Hematopoietic multipotent progenitor cell treated with erythropoietin and hydrocortisone succinate and interleukin-3 and kit ligand, for 17 days (in vitro differentiated cells): ENCODE measurements at regions not wholly inside any gene's neighbourhood (a gene's known extent, or its start where the extent isn't known, plus 50 kb on each side); places are given as distances from the start of the nearest gene placed in this dataset.

Experiments used
- DNase-seq: peaks from one replicate; pipeline ENCODE4 v3.0.0-alpha.2; 2015; ENCODE audit warnings: low spot score

- no peak for DNase-seq
Measured at GRCh38 chr10:57786850-57787750, 480.6 kb downstream of the IPMK start.

GRCh38 chr10:57786331-57786730 lies 481.4 kb downstream of the IPMK start:
- no peak for DNase-seq

DNA sequence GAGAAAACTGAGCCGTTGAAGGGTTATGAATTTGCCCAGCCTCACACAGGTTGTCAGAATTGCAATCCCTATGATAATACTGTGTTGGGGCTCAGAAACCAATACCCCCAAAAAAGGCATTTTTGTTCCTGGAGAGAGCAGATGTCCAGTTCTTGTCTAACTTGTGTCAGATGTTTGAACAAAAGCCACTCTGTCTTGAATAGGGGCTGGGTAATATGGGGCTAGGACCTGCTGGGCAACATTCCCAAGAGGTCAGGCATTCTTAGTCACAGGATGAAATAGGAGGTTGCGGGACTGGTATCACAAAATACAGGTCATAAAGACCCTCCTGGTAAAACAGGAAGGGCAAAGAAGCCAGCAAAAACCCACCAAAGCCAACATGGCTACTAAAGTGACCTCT lies 482.1 kb downstream of the IPMK start:
- no peak for DNase-seq

DNA sequence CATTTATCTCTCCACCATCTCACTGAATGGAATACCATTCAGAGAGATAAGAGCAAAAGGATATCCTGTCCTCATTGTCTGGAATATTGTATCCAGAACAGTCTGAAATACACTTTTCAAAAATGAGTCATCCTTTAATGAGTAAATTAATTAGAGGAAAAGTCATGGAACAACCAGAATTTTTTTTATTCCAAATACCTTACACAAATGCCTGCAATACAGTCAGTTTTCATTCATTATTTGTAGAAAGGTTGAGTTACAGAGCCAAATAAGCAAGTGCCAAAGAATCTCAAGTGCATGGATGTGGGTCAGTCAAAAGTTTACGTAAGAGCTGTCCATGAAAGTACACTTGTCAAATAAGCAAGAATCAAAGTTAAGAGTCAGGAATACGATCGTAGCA lies 482.6 kb downstream of the IPMK start:
- no peak for DNase-seq

DNA sequence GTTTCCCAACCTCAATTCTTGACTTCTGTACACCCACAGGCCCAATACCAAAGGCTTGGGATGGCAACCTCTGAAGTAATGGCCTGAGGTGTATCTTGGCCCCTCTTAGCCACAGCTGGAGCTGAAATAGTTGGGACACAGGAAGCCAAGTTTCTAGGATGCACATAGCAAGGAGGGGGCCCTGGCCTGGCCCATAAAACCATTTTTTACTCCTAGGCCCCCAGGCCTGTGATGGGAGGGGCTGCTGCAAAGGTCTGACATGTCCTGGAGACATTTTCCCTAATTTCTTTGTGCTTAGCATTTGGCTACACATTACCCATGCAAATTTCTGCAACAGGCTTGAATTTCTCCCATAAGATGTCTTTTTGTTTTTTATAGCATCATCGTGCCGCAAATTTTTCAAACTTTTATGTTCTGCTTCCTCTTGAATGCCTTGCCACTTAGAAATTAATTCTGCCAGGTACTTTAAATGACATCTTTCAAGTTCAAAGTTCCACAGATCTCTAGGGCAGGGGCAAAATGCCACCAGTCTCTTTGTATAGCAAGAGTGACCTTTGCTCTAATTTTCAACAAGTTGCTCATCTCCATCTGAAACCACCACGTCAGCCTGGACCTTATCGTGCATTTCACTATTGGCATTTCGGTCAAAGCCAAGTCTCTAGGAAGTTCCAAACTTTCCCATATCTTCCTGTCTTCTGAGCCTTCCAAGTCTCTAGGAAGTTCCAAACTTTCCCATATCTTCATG lies 490.8 kb downstream of the IPMK start:
- DNase-seq, result no peak

GRCh38 chr10:57775250-57775649 lies 492.4 kb downstream of the IPMK start:
- no peak for DNase-seq

GRCh38 chr10:57769298-57769697 lies 498.4 kb downstream of the IPMK start:
- DNase-seq, result no peak

GRCh38 chr10:57759777-57760176 lies 507.9 kb downstream of the IPMK start:
- no peak for DNase-seq

- DNase-seq, result no peak
Measured at GRCh38 chr10:57754803-57755202, 512.9 kb downstream of the IPMK start.

DNA sequence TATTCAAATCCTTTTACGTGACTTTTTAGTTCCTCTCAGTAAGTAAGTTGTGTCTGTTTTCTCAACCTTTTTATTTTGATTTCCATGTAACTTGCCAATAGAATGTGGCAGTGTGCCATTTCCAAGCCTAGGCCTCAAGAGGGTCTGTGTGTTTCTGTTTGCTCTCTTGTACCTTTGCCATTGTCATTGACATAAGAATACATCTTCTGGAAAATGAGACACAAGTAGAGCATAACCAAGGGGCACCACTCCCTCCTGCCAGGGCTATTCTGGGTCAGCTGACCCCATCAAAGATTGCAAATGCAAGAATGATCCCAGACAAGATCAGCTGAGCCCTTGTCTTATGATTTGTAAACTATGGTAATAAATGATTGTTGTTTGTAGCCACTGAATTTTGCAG lies 524.0 kb downstream of the IPMK start:
- no peak for DNase-seq

DNA sequence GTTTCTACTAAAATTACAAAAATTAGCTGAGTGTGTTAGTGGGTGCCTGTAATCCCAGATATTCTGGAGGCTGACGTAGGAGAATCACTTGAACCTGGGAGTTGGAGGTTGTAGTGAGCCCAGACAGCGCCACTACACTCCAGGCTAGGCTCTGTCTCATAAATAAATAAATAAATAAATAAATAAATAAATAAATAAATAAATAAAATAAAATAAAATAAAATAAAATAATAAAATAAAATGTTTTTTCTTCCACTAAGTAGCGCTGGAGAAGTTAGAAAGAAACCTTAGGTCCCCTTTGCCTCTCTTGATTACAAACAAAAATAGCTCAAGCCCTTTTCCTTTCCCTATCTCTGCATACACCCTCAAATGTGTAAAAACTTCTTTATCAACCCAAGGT lies 525.9 kb downstream of the IPMK start:
- DNase-seq, result no peak

DNA sequence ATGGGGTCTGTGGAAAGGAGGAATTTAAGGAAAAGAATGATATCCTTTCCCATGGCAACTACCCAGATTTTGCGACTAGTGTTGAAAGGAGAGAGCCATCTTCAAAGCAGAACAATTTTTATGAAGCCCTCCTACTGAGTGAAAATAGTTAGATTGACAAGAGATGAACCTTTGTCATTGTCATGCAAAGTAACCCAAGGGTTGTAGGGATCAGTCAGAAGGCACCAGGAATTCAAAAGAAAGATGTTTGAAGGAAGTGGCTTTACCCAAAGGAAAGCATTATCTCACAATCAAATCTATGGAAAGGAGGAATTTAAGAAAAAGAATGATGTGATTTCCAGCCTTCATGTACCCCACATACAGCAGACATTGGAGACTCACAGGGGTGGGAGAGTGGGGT lies 544.4 kb downstream of the IPMK start:
- DNase-seq, result no peak

DNA sequence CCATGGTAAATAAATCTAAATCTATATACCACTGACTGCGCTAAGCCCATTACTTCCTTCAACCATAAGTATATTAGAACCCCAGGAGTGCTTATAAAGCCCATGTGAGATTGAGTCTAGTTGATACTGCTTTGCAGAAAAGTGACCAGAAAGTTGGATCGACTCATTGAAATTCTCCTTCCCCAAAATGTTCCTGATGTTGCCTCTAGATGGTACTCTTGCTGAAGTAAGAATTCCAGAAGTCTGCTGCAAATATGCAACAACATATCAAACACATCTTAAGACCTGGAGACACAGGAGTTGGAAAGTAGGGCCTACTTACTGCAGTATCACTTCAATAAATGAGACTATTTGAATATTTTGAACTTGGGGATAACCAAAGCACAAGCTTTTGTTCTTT lies 550.8 kb downstream of the IPMK start:
- no peak for DNase-seq

DNA sequence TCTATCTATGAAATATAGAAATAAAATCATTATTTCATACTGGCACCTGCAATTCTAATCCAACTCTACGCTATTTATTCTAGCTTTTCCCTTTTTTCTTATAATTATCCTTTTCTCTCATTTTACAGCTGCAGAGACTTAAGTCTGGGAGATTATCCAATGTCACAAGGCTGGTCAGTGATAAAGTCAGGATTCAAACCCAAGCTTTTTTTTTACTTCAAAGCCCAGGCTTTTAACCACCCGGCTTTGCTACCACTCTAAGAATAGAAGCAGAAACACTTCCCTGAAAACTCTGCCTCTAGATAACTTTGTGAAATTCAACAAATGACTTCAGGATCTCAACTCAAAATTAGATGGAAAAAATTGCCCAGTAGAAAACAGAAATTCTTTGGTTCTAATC lies 552.5 kb downstream of the IPMK start:
- no peak for DNase-seq

GRCh38 chr10:57707300-57707658 lies 560.4 kb downstream of the IPMK start:
- DNase-seq, result no peak

DNA sequence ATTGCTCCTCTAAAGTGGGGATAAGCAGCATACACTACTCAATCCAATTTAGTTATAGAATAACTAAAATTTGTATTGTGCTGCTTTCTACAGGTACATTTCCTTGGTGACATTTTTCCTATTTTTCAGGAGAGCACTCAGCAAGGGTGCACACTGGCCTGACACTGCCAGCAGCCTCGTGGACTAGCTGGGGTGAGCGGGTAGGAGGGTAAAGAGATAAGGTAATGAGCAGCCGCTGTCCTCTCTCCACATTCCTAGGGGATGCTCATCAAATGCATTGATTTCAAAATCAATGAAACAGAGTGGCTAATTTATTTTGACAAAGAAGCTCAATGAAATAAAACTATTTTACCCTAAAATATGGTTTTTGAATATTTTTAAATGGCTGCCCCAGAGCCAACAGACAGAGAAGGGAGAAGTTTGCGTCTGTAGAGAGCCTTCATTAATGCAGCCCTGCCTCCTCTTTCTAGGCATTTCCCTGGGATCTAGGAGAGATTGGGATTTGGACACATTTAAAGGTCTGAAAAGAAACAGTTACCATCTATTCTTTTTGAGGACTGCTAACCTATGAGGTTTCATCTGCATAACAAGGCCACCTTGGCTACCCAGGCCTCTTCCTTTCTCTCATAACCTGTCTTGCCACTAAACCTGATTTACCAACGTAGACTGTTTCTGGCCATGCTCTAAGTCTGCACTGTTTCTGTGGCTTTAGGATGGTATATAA lies 561.0 kb downstream of the IPMK start:
- DNase-seq, result no peak

GRCh38 chr10:57706016-57706415 lies 561.7 kb downstream of the IPMK start:
- no peak for DNase-seq

GRCh38 chr10:57699944-57700343 lies 567.8 kb downstream of the IPMK start:
- no peak for DNase-seq

DNA sequence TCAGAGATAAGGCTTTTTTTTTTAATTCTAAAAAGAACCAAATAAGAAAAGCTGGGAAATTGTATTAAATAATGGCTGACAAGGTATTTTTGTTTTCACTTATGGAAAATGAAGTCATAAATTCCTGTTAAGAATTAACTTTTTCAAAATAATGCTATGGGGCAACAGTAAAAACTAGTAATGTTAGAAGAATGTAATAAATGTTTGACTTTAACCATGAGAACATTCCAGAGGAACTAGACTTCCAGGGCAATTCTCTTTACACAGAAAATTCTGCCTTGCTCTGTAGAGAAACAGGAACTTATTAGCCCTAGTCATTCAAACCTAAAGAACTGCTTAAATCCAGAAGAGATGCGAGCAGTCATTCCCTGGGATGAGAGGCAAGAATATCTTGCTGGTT lies 571.1 kb downstream of the IPMK start:
- no peak for DNase-seq

- no peak for DNase-seq
Measured at GRCh38 chr10:57694956-57695608, 572.6 kb downstream of the IPMK start.

GRCh38 chr10:57692255-57692980 lies 575.3 kb downstream of the IPMK start:
- no peak for DNase-seq
